K562 (cell line): ENCODE measurements at regions not wholly inside any gene's neighbourhood (a gene's known extent, or its start where the extent isn't known, plus 50 kb on each side); places are given as distances from the start of the nearest gene placed in this dataset.

Source experiments
- ATAC-seq: fragments of 200-7000 bp; cut with Tn5 transposase; 3 replicates; pipeline ENCODE4 v1.9.1; 2020; ENCODE audit warnings: moderate library complexity
- BruUV-seq: library from RNA; stranded (reverse); fragments of 400-500 nt; replicated peaks from 2 replicates; lab custom pipeline; 2021; lab: Mats Ljungman, UMichigan
- CTCF ChIA-PET: fragments of 300-600 bp; formaldehyde crosslinking; extraction: SDS; loops from one replicate; lab custom pipeline; 2021; ENCODE audit warnings: low intra/inter-chr PET ratio; lab: Yijun Ruan, JAX
- POLR2A ChIA-PET: fragments of 300-600, 350-650 bp; sonication (Branson Sonifier 250); formaldehyde crosslinking; extraction: SDS; loops from one replicate; lab custom pipeline; 2021; ENCODE audit warnings: antibody characterized with exemption, inconsistent platforms; lab: Yijun Ruan, JAX
- DNase-seq, 4 experiments: peaks; one replicate each; pipeline versions ENCODE4 v3.0.0 to v3.0.0-alpha.2; 2011 to 2018; ENCODE audit warnings: low spot score in 3 of 4, mixed read lengths in 3 of 4; ENCODE audit errors: extremely low read depth in 1 of 4
- FAIRE-seq: peaks from 2 replicates; lab custom pipeline; 2011; peaks lifted over from hg19 to GRCh38; lab: Jason Lieb, UNC
- H2AFZ ChIP-seq: 2 replicates; pipeline ENCODE4 v1.6.0; 2011; ENCODE audit warnings: low read depth, low read length, control low read depth, inconsistent platforms
- H3K27ac ChIP-seq: fragments of 200-600 bp; 3 replicates; pipeline ENCODE4 v1.8.0; 2011; ENCODE audit warnings: low read depth, mild to moderate bottlenecking, control low read depth, inconsistent platforms, low read length, moderate library complexity, mixed read lengths; ENCODE audit errors: extremely low read depth
- H3K27me3 ChIP-seq, 2 experiments: fragments of 300-600 bp in 1 of 2; 2 replicates in 1 of 2; 3 replicates in 1 of 2; pipeline versions ENCODE4 v1.6.0 to v1.8.0; 2011; ENCODE audit warnings: inconsistent platforms in 2 of 2, low read length in 2 of 2, mild to moderate bottlenecking in 1 of 2, mixed read lengths in 1 of 2, moderate library complexity in 1 of 2; ENCODE audit not compliant: control insufficient read depth in 2 of 2, insufficient read depth in 2 of 2
- H3K36me3 ChIP-seq: fragments of 300-600 bp; 3 replicates; pipeline ENCODE4 v1.8.0; 2011; ENCODE audit warnings: mild to moderate bottlenecking, low read length, inconsistent platforms; ENCODE audit not compliant: control insufficient read depth, insufficient read depth
- H3K4me1 ChIP-seq, 2 experiments: fragments of 200-600 bp in 1 of 2; replicated peaks in 1 of 2; 2 replicates in 1 of 2; 3 replicates in 1 of 2; pipeline versions ENCODE4 v1.5.1 to v1.8.0; 2011; ENCODE audit warnings: inconsistent platforms in 2 of 2, low read length in 2 of 2, mild to moderate bottlenecking in 1 of 2, mixed read lengths in 1 of 2, moderate library complexity in 1 of 2; ENCODE audit not compliant: control insufficient read depth in 2 of 2, insufficient read depth in 2 of 2
- H3K4me2 ChIP-seq: 2 replicates; pipeline ENCODE4 v1.6.1; 2011; ENCODE audit warnings: low read length, control low read depth, inconsistent platforms, mixed read lengths; ENCODE audit not compliant: insufficient read depth
- H3K4me3 ChIP-seq: fragments of 200-600 bp; sonication (generic), shearing (Covaris generic); 2 replicates; pipeline ENCODE4 v1.5.1; 2016; ENCODE audit warnings: control low read depth, inconsistent platforms
- H3K79me2 ChIP-seq: fragments of 200-600 bp; 3 replicates; pipeline ENCODE4 v1.8.0; 2011; ENCODE audit warnings: low read length, inconsistent platforms; ENCODE audit not compliant: control insufficient read depth, insufficient read depth
- H3K9ac ChIP-seq, 2 experiments: 2 replicates each; pipeline versions ENCODE4 v1.6.0 to v1.6.1; 2011; ENCODE audit warnings: low read depth in 2 of 2, low read length in 2 of 2, control low read depth in 1 of 2, inconsistent platforms in 1 of 2, mild to moderate bottlenecking in 1 of 2, mixed read lengths in 1 of 2; ENCODE audit not compliant: insufficient read depth in 1 of 2
- H3K9me1 ChIP-seq: one replicate; pipeline ENCODE4 v1.6.0; 2011; ENCODE audit warnings: inconsistent platforms, mild to moderate bottlenecking, low read length, moderate library complexity; ENCODE audit not compliant: control insufficient read depth, insufficient read depth
- H3K9me3 ChIP-seq: replicated peaks from 2 replicates; pipeline ENCODE4 v1.5.1; 2011; ENCODE audit warnings: low read depth, low read length, inconsistent platforms; ENCODE audit not compliant: control insufficient read depth, insufficient read depth
- H4K20me1 ChIP-seq: replicated peaks from 2 replicates; pipeline ENCODE4 v1.6.1; 2011; ENCODE audit warnings: low read length, inconsistent platforms, mixed read lengths; ENCODE audit not compliant: control insufficient read depth, insufficient read depth
- ARID2 ChIP-seq: fragments of 450-650 bp; IDR thresholded peaks from 2 replicates; pipeline ENCODE4 v1.6.1; 2017; ENCODE audit warnings: antibody characterized with exemption, mild to moderate bottlenecking
- ATF2 ChIP-seq: sonication (generic); formaldehyde crosslinking; IDR thresholded peaks from 2 replicates; pipeline ENCODE4 v1.8.1; 2022; ENCODE audit warnings: missing genetic modification reagents
- COPS2 ChIP-seq: fragments of 450-650 bp; conservative IDR thresholded peaks from 2 replicates; pipeline ENCODE4 v1.6.1; 2016; ENCODE audit warnings: mild to moderate bottlenecking, moderate library complexity
- E2F3 ChIP-seq: fragments of 250-450 bp; sonication (Bioruptor Pico); IDR thresholded peaks from 2 replicates; pipeline ENCODE4 v1.4.0; 2020; ENCODE audit warnings: mild to moderate bottlenecking
- HDGF ChIP-seq: fragments of 450-650 bp; IDR thresholded peaks from 2 replicates; pipeline ENCODE4 v1.6.1; 2016
- KAT8 ChIP-seq: fragments of 450-650 bp; IDR thresholded peaks from 2 replicates; pipeline ENCODE4 v1.6.1; 2016; ENCODE audit warnings: low read depth, mild to moderate bottlenecking
- LEF1 ChIP-seq: fragments of 450-650 bp; IDR thresholded peaks from 2 replicates; pipeline ENCODE4 v1.6.1; 2016; ENCODE audit warnings: mild to moderate bottlenecking
- NR2C2 ChIP-seq, 2 experiments: fragments of 200-800 bp in 1 of 2; sonication (Bioruptor generic) in 1 of 2; sonication (generic) in 1 of 2; formaldehyde crosslinking in 1 of 2; IDR thresholded peaks; 2 replicates each; pipeline versions ENCODE4 v1.6.1 to v1.8.0; 2016 to 2022; ENCODE audit warnings: mild to moderate bottlenecking in 1 of 2, missing compliant biosample characterization in 1 of 2, missing genetic modification characterization in 1 of 2, missing genetic modification reagents in 1 of 2
- RBFOX2 ChIP-seq: fragments of 200-400 bp; formaldehyde crosslinking; IDR thresholded peaks from 2 replicates; pipeline ENCODE4 v1.6.1; 2017; ENCODE audit warnings: low read depth, mild to moderate bottlenecking, low read length, moderate library complexity
- SIRT6 ChIP-seq: IDR thresholded peaks from one replicate; pipeline ENCODE4 v1.6.1; 2012; ENCODE audit warnings: low read depth, mild to moderate bottlenecking, control low read depth, inconsistent platforms, low read length, moderate library complexity
- SRSF9 ChIP-seq: fragments of 200-400 bp; formaldehyde crosslinking; IDR thresholded peaks from 2 replicates; pipeline ENCODE4 v1.6.1; 2017; ENCODE audit warnings: low read depth, low read length, borderline replicate concordance
- STAT5A ChIP-seq: IDR thresholded peaks from 2 replicates; pipeline ENCODE4 v1.6.1; 2012; ENCODE audit warnings: low read length, inconsistent platforms, borderline replicate concordance
- TCF15 ChIP-seq: fragments of 250-450 bp; sonication (Bioruptor Pico); IDR thresholded peaks from 2 replicates; pipeline ENCODE4 v1.8.0; 2022; ENCODE audit warnings: moderate library complexity, mild to moderate bottlenecking, inconsistent platforms
- YY1 ChIP-seq, 3 experiments: IDR thresholded peaks; 2 replicates each; pipeline ENCODE4 v1.6.1; 2011; ENCODE audit warnings: low read length in 2 of 3, mild to moderate bottlenecking in 2 of 3, moderate library complexity in 2 of 3, borderline replicate concordance in 1 of 3, control low read depth in 1 of 3, low read depth in 1 of 3; ENCODE audit not compliant: insufficient read depth in 3 of 3, insufficient replicate concordance in 2 of 3, control insufficient read depth in 1 of 3, insufficient read length in 1 of 3; ENCODE audit errors: extremely low read depth in 1 of 3
- ZNF253 ChIP-seq: fragments of 250-450 bp; sonication (Bioruptor Pico); conservative IDR thresholded peaks from 2 replicates; pipeline ENCODE4 v1.6.1; 2021; ENCODE audit warnings: mild to moderate bottlenecking
- ZNF583 ChIP-seq: fragments of 250-450 bp; sonication (Bioruptor Pico); IDR thresholded peaks from 2 replicates; pipeline ENCODE4 v1.4.0; 2020
- WGBS: fragments of 100-300 bp; shearing (Covaris generic); methylation state at CpG from one replicate; pipeline ENCODE4 v1.1.6; 2016; ENCODE audit warnings: low coverage, mixed read lengths; ENCODE audit not compliant: insufficient coverage; ENCODE audit errors: missing lambda C conversion rate; 5-methylcytosine and 5-hydroxymethylcytosine counted together
- in situ Hi-C: fragments of 300-500 bp; cut with MboI; formaldehyde crosslinking; loops from 4 replicates; pipeline ENCODE4 v1.15.0; 2018; ENCODE audit warnings: inconsistent platforms, mixed read lengths
- intact Hi-C: fragments of 100-400 bp; cut with micrococcal nuclease; formaldehyde crosslinking; loops from 2 replicates; pipeline ENCODE4 v1.14.2; 2022

GRCh38 chr1:98388441-98388840, 273.1 kb upstream of the SNX7 start:
- DNase-seq (no peak), FAIRE-seq (no peak), ATAC-seq (no peak)
- Histone ChIP-seq H3K9ac (no peak overlapping the region), H3K27ac (no peak overlapping the region), H3K4me1 (no peaks in the 10 kb centered on the region), H4K20me1 (no peaks in the 10 kb centered on the region), H3K9me3 (no peaks in the 10 kb centered on the region), H2AFZ (no peak overlapping the region), H3K79me2 (no peaks in the 10 kb centered on the region), H3K27me3 (no peaks in the 10 kb centered on the region), H3K36me3 (no peaks in the 10 kb centered on the region), H3K4me2 (no peak overlapping the region), H3K4me3 (no peak overlapping the region), H3K9me1 (no peaks in the 10 kb centered on the region)
- WGBS, result 1% methylated on average over 4 of the region's 4 CpGs
- in situ Hi-C loops (no loop called here), intact Hi-C loops (no loop called here)
- TF ChIP-seq E2F3 (CRISPR knock-in tag) (no peak), YY1 (IDR thresholded peaks at IDR 0.05; ENCODE audit: borderline replicate concordance in 1 of 3, control insufficient read depth in 1 of 3, extremely low read depth in 1 of 3, insufficient read depth in 3 of 3, insufficient read length in 1 of 3, insufficient replicate concordance in 2 of 3, low read depth in 1 of 3, low read length in 2 of 3) (no peak), ZNF253 (CRISPR knock-in tag) (no peak)
- CTCF ChIA-PET, result no interaction called here
- BruUV-seq, result no TSS peak
- POLR2A ChIA-PET, result no interaction called here

- Histone ChIP-seq H3K4me3 (no peak overlapping the region), H3K4me1 (no peaks in the 10 kb centered on the region), H4K20me1 (no peaks in the 10 kb centered on the region), H3K9ac (no peak overlapping the region), H3K79me2 (no peaks in the 10 kb centered on the region), H3K27me3 (no peaks in the 10 kb centered on the region), H3K4me2 (no peak overlapping the region), H2AFZ (no peak overlapping the region), H3K27ac (no peak overlapping the region), H3K9me1 (no peaks in the 10 kb centered on the region), H3K9me3 (no peaks in the 10 kb centered on the region), H3K36me3 (no peaks in the 10 kb centered on the region)
- ATAC-seq, result no peak
- no peak for FAIRE-seq
- in situ Hi-C loops (no loop called here), intact Hi-C loops (no loop called here)
- ChIA-PET CTCF (no interaction called here), POLR2A (no interaction called here)
- 1% methylated on average over 4 of the region's 4 CpGs for WGBS
- DNase-seq, result no peak
- BruUV-seq, result no TSS peak
- TF ChIP-seq HDGF (no peak), ATF2 (CRISPR knock-in tag) (no peak), LEF1 (no peak), COPS2 (no peak), NR2C2 (CRISPR knock-in tag; IDR thresholded peaks at IDR 0.05) (no peak), NR2C2 (tag; IDR thresholded peaks at IDR 0.05) (no peak), RBFOX2 (no peak), SIRT6 (no peak), SRSF9 (no peak), ARID2 (no peak), ZNF583 (CRISPR knock-in tag) (no peak), STAT5A (no peak), KAT8 (no peak), TCF15 (CRISPR knock-in tag) (no peak)
These were observed 273.8 kb upstream of the SNX7 start for GRCh38 chr1:98387701-98388100.
